Osteoblast (primary cell): ENCODE measurements at regions not wholly inside any gene's neighbourhood (a gene's known extent, or its start where the extent isn't known, plus 50 kb on each side); places are given as distances from the start of the nearest gene placed in this dataset.

Experiments used
- DNase-seq: peaks from one replicate; pipeline ENCODE4 v3.0.0; 2011; ENCODE audit warnings: low spot score, mixed read lengths; ENCODE audit not compliant: insufficient read length; ENCODE audit errors: missing footprints
- H2AFZ ChIP-seq: 2 replicates; pipeline ENCODE4 v1.6.0; 2011; ENCODE audit warnings: mild to moderate bottlenecking, low read length
- H3K27ac ChIP-seq: 2 replicates; pipeline ENCODE4 v1.5.1; 2011; ENCODE audit warnings: mild to moderate bottlenecking, low read depth, low read length, moderate library complexity
- H3K27me3 ChIP-seq: 2 replicates; pipeline ENCODE4 v1.6.0; 2012; ENCODE audit warnings: mild to moderate bottlenecking, control low read depth, inconsistent platforms, low read length, moderate library complexity; ENCODE audit not compliant: insufficient read depth
- H3K36me3 ChIP-seq: 2 replicates; pipeline ENCODE4 v1.5.1; 2011; ENCODE audit warnings: mild to moderate bottlenecking, low read length, control low read depth, moderate library complexity; ENCODE audit not compliant: insufficient read depth
- H3K4me1 ChIP-seq: 2 replicates; pipeline ENCODE4 v1.5.1; 2011; ENCODE audit warnings: mild to moderate bottlenecking, low read length, control low read depth, moderate library complexity; ENCODE audit not compliant: insufficient read depth
- H3K4me2 ChIP-seq: 2 replicates; pipeline ENCODE4 v1.6.0; 2011; ENCODE audit warnings: mild to moderate bottlenecking, low read length; ENCODE audit not compliant: insufficient read depth
- H3K4me3 ChIP-seq: fragments of 200-600 bp; sonication (generic); 3 replicates; pipeline ENCODE4 v1.5.1; 2012; ENCODE audit warnings: mild to moderate bottlenecking, low read length, inconsistent platforms; ENCODE audit not compliant: insufficient read depth
- H3K79me2 ChIP-seq: 2 replicates; pipeline ENCODE4 v1.6.0; 2012; ENCODE audit warnings: mild to moderate bottlenecking, low read length, control low read depth, inconsistent platforms; ENCODE audit not compliant: insufficient read depth
- H3K9me3 ChIP-seq: 2 replicates; pipeline ENCODE4 v1.5.1; 2011; ENCODE audit warnings: low read depth, low read length, control low read depth
- H4K20me1 ChIP-seq: 2 replicates; pipeline ENCODE4 v1.6.0; 2012; ENCODE audit warnings: mild to moderate bottlenecking, low read length, control low read depth; ENCODE audit not compliant: insufficient read depth
- CTCF ChIP-seq: IDR thresholded peaks from 2 replicates; pipeline ENCODE4 v1.5.1; 2011; ENCODE audit warnings: mild to moderate bottlenecking, low read depth, low read length, moderate library complexity; ENCODE audit errors: extremely low read depth

DNA sequence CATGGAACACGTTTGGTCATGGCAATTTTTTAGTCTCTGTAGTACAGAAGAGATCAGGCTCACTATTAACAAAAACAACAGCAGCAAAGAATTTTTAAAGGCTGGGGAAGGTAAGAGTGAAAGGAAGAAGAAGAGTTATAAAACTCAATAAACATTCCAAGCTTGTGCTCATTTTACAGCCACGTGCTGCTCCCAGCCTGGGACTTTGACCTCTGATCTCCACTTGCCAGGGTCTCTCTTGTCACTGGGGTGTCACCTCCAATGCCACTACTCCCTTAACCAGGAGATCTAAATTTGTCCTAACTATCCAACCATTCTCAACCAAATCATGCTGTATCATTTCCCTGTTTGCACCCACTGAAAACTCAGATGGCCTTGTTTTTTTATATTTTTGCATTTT is 605.1 kb downstream of the VRK1 start:
- no peaks in the 10 kb centered on the region for H4K20me1 ChIP-seq
- H3K27me3 ChIP-seq, result no peaks in the 10 kb centered on the region
- no peaks in the 10 kb centered on the region for H3K36me3 ChIP-seq
- TF ChIP-seq CTCF, result no peak
- no peaks in the 10 kb centered on the region for H3K4me1 ChIP-seq
- no peaks in the 10 kb centered on the region for H3K79me2 ChIP-seq
- H3K9me3 ChIP-seq, result peaks cover 3% of the 10 kb centered on the region
- H3K4me3 ChIP-seq, result no peak overlapping the region
- no peak overlapping the region for H3K4me2 ChIP-seq
- H3K27ac ChIP-seq, result no peak overlapping the region
- DNase-seq, result no peak
- H2AFZ ChIP-seq, result no peak overlapping the region

- no peaks in the 10 kb centered on the region for H3K79me2 ChIP-seq
- no peak overlapping the region for H3K27ac ChIP-seq
- no peak for DNase-seq
- no peak overlapping the region for H3K4me3 ChIP-seq
- no peaks in the 10 kb centered on the region for H3K36me3 ChIP-seq
- no peak overlapping the region for H3K4me2 ChIP-seq
- H3K4me1 ChIP-seq, result no peaks in the 10 kb centered on the region
- no peak overlapping the region for H2AFZ ChIP-seq
- TF ChIP-seq CTCF, result no peak
- no peaks in the 10 kb centered on the region for H4K20me1 ChIP-seq
- no peaks in the 10 kb centered on the region for H3K27me3 ChIP-seq
- H3K9me3 ChIP-seq, result peaks cover 3% of the 10 kb centered on the region
Observed at GRCh38 chr14:97407701-97408407, 610.7 kb downstream of the VRK1 start.

- H3K4me3 ChIP-seq, result no peak overlapping the region
- no peaks in the 10 kb centered on the region for H3K4me1 ChIP-seq
- no peak overlapping the region for H3K27ac ChIP-seq
- no peak for TF ChIP-seq CTCF
- H3K79me2 ChIP-seq, result no peaks in the 10 kb centered on the region
- H3K4me2 ChIP-seq, result no peak overlapping the region
- no peak for DNase-seq
- no peaks in the 10 kb centered on the region for H4K20me1 ChIP-seq
- peaks cover 3% of the 10 kb centered on the region for H3K9me3 ChIP-seq
- H3K27me3 ChIP-seq, result no peaks in the 10 kb centered on the region
- no peaks in the 10 kb centered on the region for H3K36me3 ChIP-seq
- H2AFZ ChIP-seq, result no peak overlapping the region
Observed at GRCh38 chr14:97408503-97408902, 611.3 kb downstream of the VRK1 start.

DNA sequence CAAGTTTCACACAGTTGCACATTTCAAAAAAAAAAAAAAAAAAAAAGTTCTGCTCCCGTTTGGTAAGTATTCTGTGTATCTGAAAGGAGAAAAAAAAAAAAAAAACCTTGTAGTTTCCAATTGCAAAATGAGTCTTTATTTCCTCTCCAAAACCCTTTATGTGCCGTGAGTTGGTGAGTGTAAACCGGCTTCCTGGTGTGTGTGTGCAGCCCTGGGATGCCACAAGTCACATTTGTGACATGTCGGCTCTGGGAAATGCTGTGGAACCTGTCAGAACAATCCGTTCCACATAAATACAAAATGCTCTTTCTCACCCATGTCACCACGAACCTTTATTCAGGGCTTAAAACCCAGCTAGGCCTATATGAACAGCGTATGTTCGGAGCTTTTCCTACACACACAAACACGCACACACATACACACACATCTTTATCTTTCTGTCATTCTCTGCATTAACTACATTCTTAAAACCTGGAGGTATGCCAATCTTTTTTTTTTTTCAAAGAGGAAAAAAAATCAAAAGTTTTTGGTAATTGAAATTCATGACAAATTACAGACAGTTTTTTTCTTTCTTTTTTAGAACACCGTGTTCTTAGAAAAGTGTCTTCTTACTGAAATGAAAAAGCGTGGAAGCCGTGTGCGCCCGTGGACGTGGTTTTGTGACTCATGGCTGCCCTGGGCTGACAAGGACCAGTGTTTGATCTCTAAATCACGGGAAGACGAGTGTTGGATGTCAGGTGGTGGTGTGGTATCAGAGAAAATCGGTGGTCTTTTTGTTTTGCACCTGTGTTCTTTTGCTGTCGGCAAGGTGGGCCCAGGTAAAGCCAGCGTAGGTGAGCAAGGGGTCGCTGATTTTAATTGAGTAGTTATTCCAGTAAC is 612.0 kb downstream of the VRK1 start:
- H3K9me3 ChIP-seq, result peaks cover 3% of the 10 kb centered on the region
- no peak overlapping the region for H3K4me2 ChIP-seq
- no peaks in the 10 kb centered on the region for H4K20me1 ChIP-seq
- no peak for DNase-seq
- no peak overlapping the region for H3K27ac ChIP-seq
- no peaks in the 10 kb centered on the region for H3K36me3 ChIP-seq
- no peaks in the 10 kb centered on the region for H3K4me1 ChIP-seq
- no peaks in the 10 kb centered on the region for H3K79me2 ChIP-seq
- H2AFZ ChIP-seq, result no peak overlapping the region
- no peaks in the 10 kb centered on the region for H3K27me3 ChIP-seq
- no peak overlapping the region for H3K4me3 ChIP-seq
- TF ChIP-seq CTCF, result no peak
